ENCODE measurements at regions not wholly inside any gene's neighbourhood (a gene's known extent, or its start where the extent isn't known, plus 50 kb on each side); places are given as distances from the start of the nearest gene placed in this dataset.
A peak's percentile ranks its signal among the peaks of the same experiment; 100 is the strongest.

GRCh38 chr13:103297083-103297482, 230.9 kb upstream of the SLC10A2 start:
- no peaks in the 10 kb centered on the region for H3K36me3 ChIP-seq
- no peaks in the 10 kb centered on the region for H3K4me1 ChIP-seq
- 67% methylated on average over 2 of the region's 2 CpGs for WGBS, 2 donors
- no peak for TF ChIP-seq CTCF (IDR thresholded peaks at IDR 0.05)
- H3K27ac ChIP-seq, result no peak overlapping the region
- H3K4me3 ChIP-seq, result no peak overlapping the region
- intact Hi-C loops (cut with DNase I), result no loop called here
- DNase-seq, result no peak
- peaks cover 0 to 23% (median 3%) of the 10 kb centered on the region in 11 donors for H3K9me3 ChIP-seq
- peak in 1 of 8 donors; percentile 33 for ATAC-seq
- H3K27me3 ChIP-seq, result no peaks in the 10 kb centered on the region

- 52 to 58% methylated on average over 3 of the region's 3 CpGs for WGBS, 2 donors
- no peak overlapping the region for H3K4me3 ChIP-seq
- intact Hi-C loops (cut with DNase I), result no loop called here
- no peak for ATAC-seq
- H3K9me3 ChIP-seq, result peaks cover 0 to 11% (median 0%) of the 10 kb centered on the region in 11 donors
- H3K36me3 ChIP-seq, result no peaks in the 10 kb centered on the region
- no peak overlapping the region for H3K27ac ChIP-seq
- H3K4me1 ChIP-seq, result no peaks in the 10 kb centered on the region
- TF ChIP-seq CTCF (IDR thresholded peaks at IDR 0.05), result no peak
- no peak for DNase-seq
- no peaks in the 10 kb centered on the region for H3K27me3 ChIP-seq
Measured at GRCh38 chr13:103291798-103292572, 225.8 kb upstream of the SLC10A2 start.

- no peak for TF ChIP-seq CTCF (IDR thresholded peaks at IDR 0.05)
- H3K4me3 ChIP-seq, result no peak overlapping the region
- intact Hi-C loops (cut with DNase I), result no loop called here
- peaks cover 0 to 4% (median 0%) of the 10 kb centered on the region in 11 donors for H3K9me3 ChIP-seq
- ATAC-seq, result no peak
- 81 to 85% methylated on average over 3 of the region's 3 CpGs for WGBS, 2 donors
- H3K36me3 ChIP-seq, result no peaks in the 10 kb centered on the region
- no peaks in the 10 kb centered on the region for H3K4me1 ChIP-seq
- no peak for DNase-seq
- H3K27me3 ChIP-seq, result no peaks in the 10 kb centered on the region
- H3K27ac ChIP-seq, result no peak overlapping the region
Measured at GRCh38 chr13:103291226-103291625, 225.0 kb upstream of the SLC10A2 start.

GRCh38 chr13:103289681-103290080, 223.5 kb upstream of the SLC10A2 start:
- Histone ChIP-seq H3K36me3 (no peaks in the 10 kb centered on the region), H3K4me1 (no peaks in the 10 kb centered on the region), H3K27ac (no peak overlapping the region), H3K4me3 (no peak overlapping the region), H3K9me3 (peaks cover 0 to 3% (median 0%) of the 10 kb centered on the region in 11 donors), H3K27me3 (no peaks in the 10 kb centered on the region)
- no peak for DNase-seq
- no peak for ATAC-seq
- no peak for TF ChIP-seq CTCF (IDR thresholded peaks at IDR 0.05)
- intact Hi-C loops (cut with DNase I), result no loop called here
